ENCODE measurements at regions not wholly inside any gene's neighbourhood (a gene's known extent, or its start where the extent isn't known, plus 50 kb on each side); places are given as distances from the start of the nearest gene placed in this dataset.

DNA sequence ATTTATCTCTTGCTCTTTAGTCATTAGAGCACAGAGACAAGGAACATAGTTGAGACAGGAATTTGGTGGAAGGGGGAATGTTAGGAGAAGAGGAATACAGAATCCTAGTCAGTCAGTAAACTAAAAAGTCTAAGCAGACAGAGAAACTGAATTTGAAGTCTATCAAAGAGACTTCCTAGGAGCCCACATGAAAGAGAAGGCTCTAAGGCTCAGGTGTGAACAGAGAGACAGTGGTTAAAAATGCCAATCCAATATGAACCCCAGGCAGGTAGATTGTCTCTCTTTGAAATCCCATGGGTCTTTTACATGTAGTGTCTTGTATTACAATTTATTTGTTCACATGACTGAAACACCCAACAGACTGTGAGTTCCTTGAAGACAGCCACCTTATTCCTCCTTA, 77.8 kb upstream of the NFKB1 start:
- Histone ChIP-seq H4K20me1 (replicated peaks; ENCODE audit: control insufficient read depth, extremely low read depth, insufficient read depth, low read length) (no peaks in the 10 kb centered on the region), H3K4me2 (ENCODE audit: insufficient read depth, low read length) (no peak overlapping the region), H3K4me1 (ENCODE audit: control insufficient read depth, extremely low read depth, insufficient read depth, low read length) (no peaks in the 10 kb centered on the region), H3K79me2 (ENCODE audit: control insufficient read depth, insufficient read depth, low read length) (no peaks in the 10 kb centered on the region), H2AFZ (ENCODE audit: low read depth, low read length) (no peak overlapping the region), H3K36me3 (ENCODE audit: control insufficient read depth in 2 of 2, extremely low read depth in 1 of 2, insufficient read depth in 2 of 2, low read length in 2 of 2) (no peaks in the 10 kb centered on the region), H3K4me3 (replicated peaks in 1 of 3; ENCODE audit: insufficient read depth in 1 of 3, low read depth in 1 of 3, low read length in 3 of 3) (no peak overlapping the region), H3K27ac (ENCODE audit: insufficient read depth, low read depth, low read length) (no peak overlapping the region), H3K27me3 (ENCODE audit: control insufficient read depth in 2 of 2, insufficient read depth in 2 of 2, low read length in 2 of 2) (no peaks in the 10 kb centered on the region), H3K9me3 (replicated peaks; ENCODE audit: control insufficient read depth, insufficient read depth, low read length) (no peaks in the 10 kb centered on the region), H3K9me1 (replicated peaks; ENCODE audit: control insufficient read depth, extremely low read depth, insufficient read depth, low read length) (no peaks in the 10 kb centered on the region), H3K9ac (replicated peaks; ENCODE audit: extremely low read depth, insufficient read depth, low read length) (no peak overlapping the region)
- no TSS peak for BruUV-seq (replicated peaks)
- intact Hi-C loops (cut with micrococcal nuclease): no loop called here
- FAIRE-seq (no peak), DNase-seq (ENCODE audit: low read depth, low spot score) (no peak)
- ChIA-PET POLR2A (no interaction called here), CTCF (no interaction called here)
- TF ChIP-seq MYC (IDR thresholded peaks at IDR 0.05; ENCODE audit: low read depth, low read length) (no peak), JUN (IDR thresholded peaks at IDR 0.05; ENCODE audit: borderline replicate concordance, insufficient read depth, insufficient read length, low read depth) (no peak), POLR2A (IDR thresholded peaks at IDR 0.05; ENCODE audit: low read depth, low read length) (no peak), EZH2 (IDR thresholded peaks at IDR 0.05; ENCODE audit: borderline replicate concordance, low read depth, low read length, severe bottlenecking) (no peak), FOS (IDR thresholded peaks at IDR 0.05; ENCODE audit: borderline replicate concordance, insufficient read depth, low read length) (no peak), POLR2AphosphoS5 (IDR thresholded peaks at IDR 0.05; ENCODE audit: insufficient read depth, low read depth, low read length) (no peak), GATA2 (IDR thresholded peaks at IDR 0.05; ENCODE audit: insufficient read depth, insufficient read length, low read depth, low read length) (no peak)
- TF ChIP-seq, protein P1, sequence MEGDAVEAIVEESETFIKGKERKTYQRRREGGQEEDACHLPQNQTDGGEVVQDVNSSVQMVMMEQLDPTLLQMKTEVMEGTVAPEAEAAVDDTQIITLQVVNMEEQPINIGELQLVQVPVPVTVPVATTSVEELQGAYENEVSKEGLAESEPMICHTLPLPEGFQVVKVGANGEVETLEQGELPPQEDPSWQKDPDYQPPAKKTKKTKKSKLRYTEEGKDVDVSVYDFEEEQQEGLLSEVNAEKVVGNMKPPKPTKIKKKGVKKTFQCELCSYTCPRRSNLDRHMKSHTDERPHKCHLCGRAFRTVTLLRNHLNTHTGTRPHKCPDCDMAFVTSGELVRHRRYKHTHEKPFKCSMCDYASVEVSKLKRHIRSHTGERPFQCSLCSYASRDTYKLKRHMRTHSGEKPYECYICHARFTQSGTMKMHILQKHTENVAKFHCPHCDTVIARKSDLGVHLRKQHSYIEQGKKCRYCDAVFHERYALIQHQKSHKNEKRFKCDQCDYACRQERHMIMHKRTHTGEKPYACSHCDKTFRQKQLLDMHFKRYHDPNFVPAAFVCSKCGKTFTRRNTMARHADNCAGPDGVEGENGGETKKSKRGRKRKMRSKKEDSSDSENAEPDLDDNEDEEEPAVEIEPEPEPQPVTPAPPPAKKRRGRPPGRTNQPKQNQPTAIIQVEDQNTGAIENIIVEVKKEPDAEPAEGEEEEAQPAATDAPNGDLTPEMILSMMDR (IDR thresholded peaks at IDR 0.05; ENCODE audit: extremely low read depth in 1 of 2, insufficient read depth in 1 of 2, low read depth in 1 of 2, low read length in 2 of 2): no peak
- TF ChIP-seq, protein P2, sequence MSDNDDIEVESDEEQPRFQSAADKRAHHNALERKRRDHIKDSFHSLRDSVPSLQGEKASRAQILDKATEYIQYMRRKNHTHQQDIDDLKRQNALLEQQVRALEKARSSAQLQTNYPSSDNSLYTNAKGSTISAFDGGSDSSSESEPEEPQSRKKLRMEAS (IDR thresholded peaks at IDR 0.05; ENCODE audit: insufficient read depth, insufficient read length): no peak
- dilution Hi-C loops (cut with MboI; ENCODE audit: extremely low pct_ligation_motif_present, low sequenced_read_pairs): no loop called here
